ENCODE measurements at regions not wholly inside any gene's neighbourhood (a gene's known extent, or its start where the extent isn't known, plus 50 kb on each side); places are given as distances from the start of the nearest gene placed in this dataset.

GRCh38 chr11:11056749-11057471 is 199.1 kb upstream of the ZBED5 start:
- Histone ChIP-seq H3K27me3 (ENCODE audit: insufficient read depth, poor library complexity, severe bottlenecking) (no peaks in the 10 kb centered on the region), H3K4me3 (ENCODE audit: severe bottlenecking) (no peak overlapping the region), H3K36me3 (ENCODE audit: low read depth) (no peaks in the 10 kb centered on the region), H3K9me3 (ENCODE audit: severe bottlenecking) (peaks cover 2% of the 10 kb centered on the region), H3K27ac (ENCODE audit: poor library complexity, severe bottlenecking) (no peak overlapping the region), H3K4me1 (ENCODE audit: insufficient read depth, poor library complexity, severe bottlenecking) (no peaks in the 10 kb centered on the region)
- TF ChIP-seq CTCF (IDR thresholded peaks at IDR 0.05; ENCODE audit: poor library complexity, severe bottlenecking), result no peak
- DNase-seq (ENCODE audit: low spot score), result no peak
- ATAC-seq (ENCODE audit: low read depth), result no peak

- H3K36me3 ChIP-seq (ENCODE audit: low read depth), result no peaks in the 10 kb centered on the region
- no peaks in the 10 kb centered on the region for H3K27me3 ChIP-seq (ENCODE audit: insufficient read depth, poor library complexity, severe bottlenecking)
- no peak overlapping the region for H3K4me3 ChIP-seq (ENCODE audit: severe bottlenecking)
- peaks cover 2% of the 10 kb centered on the region for H3K9me3 ChIP-seq (ENCODE audit: severe bottlenecking)
- no peak overlapping the region for H3K27ac ChIP-seq (ENCODE audit: poor library complexity, severe bottlenecking)
- no peak for DNase-seq (ENCODE audit: low spot score)
- no peaks in the 10 kb centered on the region for H3K4me1 ChIP-seq (ENCODE audit: insufficient read depth, poor library complexity, severe bottlenecking)
- TF ChIP-seq CTCF (IDR thresholded peaks at IDR 0.05; ENCODE audit: poor library complexity, severe bottlenecking), result no peak
- no peak for ATAC-seq (ENCODE audit: low read depth)
Measured at GRCh38 chr11:11056316-11056715, 198.5 kb upstream of the ZBED5 start.

GRCh38 chr11:11047851-11048610 is 190.2 kb upstream of the ZBED5 start:
- Histone ChIP-seq H3K27me3 (ENCODE audit: insufficient read depth, poor library complexity, severe bottlenecking) (no peaks in the 10 kb centered on the region), H3K4me1 (ENCODE audit: insufficient read depth, poor library complexity, severe bottlenecking) (no peaks in the 10 kb centered on the region), H3K4me3 (ENCODE audit: severe bottlenecking) (no peak overlapping the region), H3K36me3 (ENCODE audit: low read depth) (no peaks in the 10 kb centered on the region), H3K27ac (ENCODE audit: poor library complexity, severe bottlenecking) (no peak overlapping the region), H3K9me3 (ENCODE audit: severe bottlenecking) (no peaks in the 10 kb centered on the region)
- DNase-seq (ENCODE audit: low spot score), result no peak
- no peak for ATAC-seq (ENCODE audit: low read depth)
- no peak for TF ChIP-seq CTCF (IDR thresholded peaks at IDR 0.05; ENCODE audit: poor library complexity, severe bottlenecking)

DNA sequence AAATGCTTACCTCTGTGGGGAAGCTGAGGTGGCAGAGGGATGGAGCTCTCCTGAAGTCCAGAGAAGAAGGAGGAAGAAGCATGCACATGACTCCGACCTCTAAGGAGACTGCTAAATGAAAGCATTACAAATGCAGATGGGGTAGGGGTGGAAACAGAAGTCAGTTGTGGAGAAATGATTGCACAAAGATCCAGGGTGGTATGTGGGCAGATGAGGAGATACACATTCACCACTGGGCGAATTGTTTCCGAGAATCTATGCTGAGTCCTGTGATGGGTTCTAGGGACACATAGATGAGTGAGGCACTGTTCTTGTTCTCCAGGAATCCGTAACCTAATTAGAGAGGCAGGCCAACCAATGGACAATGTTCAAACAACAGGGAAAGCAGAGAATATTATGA is 188.9 kb upstream of the ZBED5 start:
- Histone ChIP-seq H3K9me3 (ENCODE audit: severe bottlenecking) (no peaks in the 10 kb centered on the region), H3K27me3 (ENCODE audit: insufficient read depth, poor library complexity, severe bottlenecking) (no peaks in the 10 kb centered on the region), H3K4me3 (ENCODE audit: severe bottlenecking) (no peak overlapping the region), H3K36me3 (ENCODE audit: low read depth) (no peaks in the 10 kb centered on the region), H3K4me1 (ENCODE audit: insufficient read depth, poor library complexity, severe bottlenecking) (no peaks in the 10 kb centered on the region), H3K27ac (ENCODE audit: poor library complexity, severe bottlenecking) (no peak overlapping the region)
- DNase-seq (ENCODE audit: low spot score) (no peak), ATAC-seq (ENCODE audit: low read depth) (no peak)
- TF ChIP-seq CTCF (IDR thresholded peaks at IDR 0.05; ENCODE audit: poor library complexity, severe bottlenecking), result no peak
